Epidermal melanocyte (primary cell): ENCODE measurements at regions not wholly inside any gene's neighbourhood (a gene's known extent, or its start where the extent isn't known, plus 50 kb on each side); places are given as distances from the start of the nearest gene placed in this dataset.

Experiments used
- DNase-seq: peaks from one replicate; pipeline ENCODE4 v3.0.0; 2011; ENCODE audit warnings: low spot score; ENCODE audit not compliant: insufficient read length

GRCh38 chrX:21126661-21127060 is 247.6 kb upstream of the CNKSR2 start:
- no peak for DNase-seq

DNA sequence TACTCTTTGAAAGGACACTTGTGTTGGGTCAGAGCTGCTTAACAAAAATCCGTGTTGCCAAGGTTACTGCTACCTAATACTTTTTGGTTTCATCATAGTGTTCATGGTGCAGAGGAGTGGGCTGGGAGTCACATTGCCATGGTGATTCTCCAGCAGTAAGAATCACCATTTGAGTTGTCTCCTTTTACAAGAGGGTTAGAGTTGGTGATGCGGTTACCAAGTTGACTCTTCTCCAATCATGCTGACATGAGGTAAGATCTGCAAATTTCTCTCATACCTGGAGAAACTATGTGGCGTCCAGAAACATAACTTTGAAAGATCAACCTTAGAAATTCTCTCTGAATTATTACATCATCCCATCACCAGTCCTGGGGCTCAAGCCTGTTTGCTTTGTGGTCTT is 242.9 kb upstream of the CNKSR2 start:
- DNase-seq, result no peak

GRCh38 chrX:21131786-21132185 is 242.4 kb upstream of the CNKSR2 start:
- DNase-seq, result no peak

DNA sequence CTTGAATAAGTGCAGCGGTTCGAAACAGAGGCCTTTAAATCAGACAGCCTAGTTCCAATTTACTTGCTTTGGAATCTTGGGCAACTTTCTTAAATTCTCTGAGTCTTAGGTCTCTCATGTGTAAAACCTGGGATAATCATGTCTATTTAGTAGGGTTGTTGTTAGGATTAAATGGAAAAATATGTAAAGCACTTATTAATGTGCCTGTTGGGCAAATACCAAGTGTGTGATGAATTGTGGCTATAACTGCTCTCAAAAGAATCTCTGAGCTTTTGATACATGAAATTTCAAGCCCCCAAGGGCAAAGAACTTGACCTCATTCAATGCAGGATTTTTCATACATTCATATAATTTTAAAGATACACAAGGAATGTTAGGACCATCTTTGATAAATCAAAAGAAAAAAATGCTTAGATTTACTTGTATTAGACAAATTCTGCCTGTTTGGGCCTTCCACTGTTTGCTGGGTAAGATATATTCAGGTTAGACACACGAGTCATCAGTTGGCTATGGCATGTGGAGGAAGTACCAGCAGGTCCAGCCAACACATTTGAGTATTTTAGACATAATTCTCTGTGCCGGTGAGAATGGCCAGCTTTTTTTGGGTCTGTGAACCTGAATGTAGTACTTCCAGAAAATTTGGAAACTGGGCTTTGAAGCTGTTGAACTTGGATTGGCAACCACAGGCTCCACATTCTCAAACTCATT is 241.4 kb upstream of the CNKSR2 start:
- DNase-seq, result peak; percentile 18

DNA sequence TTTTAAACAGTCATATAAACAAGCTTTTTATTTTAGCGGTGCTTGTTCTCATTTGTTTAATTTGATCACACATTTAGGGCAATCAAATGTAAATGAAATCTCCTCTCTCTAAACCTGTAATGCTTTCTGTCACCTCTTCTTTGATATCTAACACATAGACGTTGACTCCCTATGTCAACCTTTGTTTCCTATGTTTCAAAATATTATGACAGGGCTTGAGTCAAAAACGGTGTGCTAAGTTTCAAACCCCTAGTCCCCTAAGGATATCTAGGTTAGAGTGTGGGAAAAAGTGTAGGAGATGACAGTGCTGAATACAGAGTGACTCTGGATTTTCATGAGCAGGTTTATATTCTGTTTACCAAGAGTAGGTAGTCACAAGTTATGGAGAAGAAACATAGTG is 224.0 kb upstream of the CNKSR2 start:
- DNase-seq, result no peak

GRCh38 chrX:21151051-21151450 is 223.2 kb upstream of the CNKSR2 start:
- no peak for DNase-seq

DNA sequence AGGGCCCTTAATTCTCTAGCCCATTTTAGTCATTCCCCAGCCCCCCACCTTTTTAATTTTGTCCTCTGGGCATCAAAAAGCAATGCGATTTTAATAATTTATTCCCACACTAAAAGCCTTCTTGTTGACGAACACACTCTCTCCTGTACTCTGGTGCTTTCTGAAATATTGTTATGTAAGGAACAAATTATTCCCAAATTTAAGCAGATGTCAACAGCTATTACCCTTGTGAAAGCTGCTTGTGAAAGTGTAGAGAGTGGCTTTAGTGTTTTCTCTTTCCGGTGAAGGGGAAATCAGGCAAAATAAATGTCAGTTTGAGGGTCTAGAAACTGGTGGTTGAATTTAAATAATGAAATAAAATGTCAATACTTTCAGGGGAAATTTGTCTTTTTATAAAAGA is 221.2 kb upstream of the CNKSR2 start:
- no peak for DNase-seq

DNA sequence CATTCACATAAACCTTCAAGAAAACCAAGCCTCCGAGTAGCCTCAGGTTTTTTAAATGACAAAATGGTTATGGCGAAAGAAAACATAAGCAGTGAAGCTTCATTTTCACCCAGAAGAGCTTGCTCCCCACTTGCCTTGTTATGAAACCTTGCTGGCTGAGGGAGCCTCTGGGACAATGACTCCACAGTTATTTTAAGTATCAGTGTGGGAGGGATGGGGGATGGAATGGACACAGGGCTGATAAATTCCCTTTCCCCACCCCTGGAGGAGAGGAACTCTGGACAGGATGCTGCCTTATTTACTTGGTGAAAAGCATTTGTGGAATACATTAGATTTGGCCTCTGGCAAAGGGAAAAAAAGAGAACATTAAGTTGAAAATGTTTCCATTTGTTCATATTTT is 220.7 kb upstream of the CNKSR2 start:
- DNase-seq, result no peak

DNA sequence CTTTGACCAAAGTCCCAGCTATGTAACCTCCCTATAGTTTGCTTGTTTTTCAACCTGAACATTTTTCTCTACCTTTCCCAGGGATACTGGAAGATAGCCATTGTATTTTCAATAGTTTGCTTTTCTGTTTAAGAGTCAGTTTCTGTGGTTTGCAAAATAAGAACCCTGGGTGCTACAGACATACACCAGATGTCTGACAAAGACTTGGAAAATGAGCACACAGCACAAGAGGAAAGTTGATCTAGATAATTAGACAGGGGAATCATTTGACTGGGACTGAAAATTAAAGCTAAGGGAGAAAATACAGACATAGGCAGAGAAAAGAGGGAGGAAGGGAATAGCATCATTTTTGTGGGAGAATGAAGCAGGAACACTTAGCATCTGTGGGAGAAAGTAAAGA is 218.3 kb upstream of the CNKSR2 start:
- no peak for DNase-seq

DNA sequence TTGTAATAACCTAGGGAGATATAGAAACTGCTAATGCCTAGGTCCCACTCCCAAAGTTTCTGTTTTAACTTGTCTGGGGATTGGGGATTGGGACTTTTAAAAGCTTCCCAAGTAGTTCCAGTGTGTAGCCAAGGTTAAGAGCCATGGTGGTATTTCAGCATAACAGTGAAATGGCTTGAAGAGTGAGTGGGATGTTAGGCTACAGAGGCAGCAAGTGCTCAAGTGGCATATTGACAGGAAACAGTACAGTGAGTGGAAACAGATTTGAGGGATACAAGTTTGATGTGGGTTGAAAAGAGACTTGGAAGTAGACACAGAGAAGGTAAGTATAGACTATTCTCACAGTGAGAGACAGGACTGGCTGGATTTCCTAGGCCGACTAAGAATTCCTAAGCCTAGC is 217.6 kb upstream of the CNKSR2 start:
- DNase-seq, result no peak

DNA sequence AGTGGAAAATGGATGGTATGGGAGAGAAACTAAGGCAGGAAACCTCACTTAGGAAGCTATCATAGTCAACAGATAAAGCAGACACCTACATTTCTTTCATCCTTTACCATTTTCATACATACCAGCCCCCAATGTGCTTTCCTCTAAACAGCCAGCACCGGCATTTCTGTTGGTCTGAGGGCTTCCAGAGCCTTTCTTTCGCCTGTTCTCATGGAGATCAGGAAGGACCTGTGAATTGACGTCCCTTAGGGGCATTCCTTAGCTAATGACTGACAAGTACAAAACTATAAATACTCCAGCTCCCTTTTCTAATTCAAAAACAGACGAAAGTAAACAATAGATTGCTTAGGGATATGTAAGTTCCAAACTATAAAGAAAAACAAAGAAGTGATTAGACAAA is 215.5 kb upstream of the CNKSR2 start:
- DNase-seq, result no peak

DNA sequence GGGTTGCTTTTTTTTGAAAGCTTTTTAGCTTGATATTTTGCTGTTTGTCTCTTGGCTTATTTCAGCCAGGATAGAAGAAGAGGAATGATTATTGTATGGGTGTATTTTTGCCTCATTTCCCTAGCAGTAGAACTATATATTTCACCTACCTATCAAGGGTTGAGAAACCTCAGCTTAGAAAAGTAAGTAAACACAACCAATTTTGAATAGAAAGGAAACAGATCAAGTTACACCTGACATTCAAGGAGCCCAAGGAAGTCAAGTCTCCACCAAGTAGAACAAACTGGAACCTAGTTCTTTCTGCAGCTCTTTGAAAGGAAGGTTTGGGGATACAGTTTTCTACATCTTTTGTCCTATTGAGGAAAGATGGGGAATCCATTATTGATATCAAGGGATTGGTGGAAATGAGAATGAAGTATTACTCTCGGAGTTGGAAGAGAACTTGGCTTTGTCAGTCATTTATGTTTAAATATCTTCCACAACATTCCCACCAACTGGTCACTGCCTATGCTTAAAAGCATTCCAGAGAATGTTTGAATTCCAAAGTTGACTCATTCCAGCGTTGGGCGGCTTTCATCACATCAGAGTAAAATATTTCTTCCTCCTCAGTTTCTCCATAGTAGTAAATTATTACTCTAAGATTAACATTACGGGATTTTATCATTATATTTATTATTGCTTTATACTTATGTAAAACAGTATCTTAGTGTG is 207.8 kb upstream of the CNKSR2 start:
- DNase-seq, result no peak

DNA sequence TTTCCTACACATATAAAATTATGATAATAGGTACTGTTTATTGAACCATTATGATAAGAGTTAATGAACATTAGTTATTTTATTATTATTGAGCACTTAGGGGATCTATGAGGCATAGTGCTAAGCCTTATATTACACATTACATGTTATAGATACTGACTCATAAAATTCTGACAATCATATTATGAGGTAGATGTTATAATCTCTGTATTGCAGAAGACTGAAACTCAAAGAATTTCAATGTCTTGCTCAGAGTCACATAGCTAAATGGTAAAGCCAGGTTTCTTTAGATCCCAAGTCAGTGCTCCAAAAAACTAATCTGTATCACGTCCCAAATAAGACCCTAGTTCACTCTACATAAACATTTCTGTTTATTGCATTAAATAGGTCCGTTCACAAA is 207.2 kb upstream of the CNKSR2 start:
- no peak for DNase-seq

DNA sequence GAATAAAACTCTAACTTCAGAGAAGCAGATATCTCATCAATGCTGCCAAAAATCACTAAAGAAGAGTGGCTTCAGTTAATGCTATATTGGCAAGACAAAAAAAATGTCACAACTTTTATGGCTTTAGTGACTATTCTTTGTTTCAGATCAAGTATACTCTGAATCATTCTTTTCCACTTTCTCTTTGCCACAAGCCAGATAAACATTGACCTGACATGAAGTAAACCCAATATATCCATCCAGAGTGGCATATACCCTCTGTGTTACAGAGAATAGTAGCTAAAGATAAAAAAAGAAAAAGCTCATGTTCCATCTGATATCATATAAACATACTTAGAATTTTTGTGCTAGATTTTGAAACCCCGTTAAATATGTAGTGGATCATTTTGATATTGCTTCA is 206.7 kb upstream of the CNKSR2 start:
- DNase-seq, result no peak

DNA sequence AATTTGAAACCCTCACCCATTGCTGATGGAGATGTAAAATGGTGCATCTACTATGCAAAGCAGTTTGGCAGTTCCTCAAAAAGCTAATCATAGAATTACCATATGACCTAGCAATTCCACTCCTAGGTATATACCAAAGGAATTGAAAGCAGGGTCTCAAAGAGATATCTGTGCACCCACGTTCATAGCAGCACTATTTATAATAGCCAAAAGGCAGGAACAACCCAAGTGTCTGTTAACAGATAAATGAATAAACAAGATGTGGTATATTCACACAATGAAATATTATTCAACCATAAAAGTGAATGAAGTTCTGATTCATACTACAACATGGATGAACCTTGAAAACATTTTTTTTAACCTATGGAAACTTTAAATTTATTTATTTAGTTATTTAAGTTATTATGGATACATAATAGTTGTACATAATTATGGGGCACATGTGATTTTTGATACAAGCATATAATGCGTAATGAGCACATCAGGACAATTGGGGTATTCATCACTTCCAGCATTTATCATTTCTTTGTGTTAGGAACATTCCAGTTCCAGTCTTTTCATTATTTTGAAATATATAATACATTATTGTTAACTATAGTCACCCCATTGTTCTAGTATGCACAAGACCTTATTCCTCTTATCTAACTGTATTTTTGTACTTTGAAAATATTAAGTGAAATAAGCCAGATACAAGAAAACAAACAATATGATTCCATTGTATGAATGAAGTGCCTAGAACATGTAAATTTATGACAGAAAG is 205.6 kb upstream of the CNKSR2 start:
- DNase-seq, result no peak

DNA sequence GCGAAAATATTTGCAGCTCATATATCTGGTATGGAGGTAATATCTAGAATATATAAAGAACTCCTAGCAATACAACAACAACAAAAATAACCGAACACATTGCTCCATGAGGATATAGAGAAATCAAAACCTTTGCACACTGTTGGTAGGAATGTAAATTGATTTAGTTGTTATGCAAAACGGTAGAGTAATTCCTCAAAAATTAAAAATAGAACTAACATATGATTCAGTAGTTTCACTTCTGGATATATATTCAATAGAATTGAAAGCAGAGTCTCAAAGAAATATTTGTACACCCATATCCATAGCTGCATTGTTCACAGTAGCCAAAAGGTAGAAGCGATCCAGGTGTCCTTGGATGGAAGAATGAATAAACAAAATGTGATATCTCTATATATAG is 203.0 kb upstream of the CNKSR2 start:
- DNase-seq, result no peak

DNA sequence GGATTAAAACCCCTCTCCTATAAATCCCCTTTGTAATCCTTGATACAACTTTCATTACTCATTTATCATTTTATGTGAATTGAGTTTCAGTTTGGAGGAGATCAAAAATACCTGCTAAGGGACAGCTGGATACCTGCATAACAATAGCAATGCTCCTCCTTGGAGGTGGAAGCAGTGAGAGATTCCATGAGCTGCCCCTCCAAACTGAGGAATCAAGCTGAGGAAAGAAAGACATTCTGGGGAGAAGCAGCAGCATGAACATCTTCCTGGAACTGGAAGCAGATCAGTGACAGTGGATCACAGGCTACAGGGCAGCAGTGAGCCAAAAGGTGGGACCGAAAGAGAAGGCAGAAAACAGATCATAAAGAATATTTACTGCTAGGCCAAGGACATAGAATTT is 199.8 kb upstream of the CNKSR2 start:
- no peak for DNase-seq

- DNase-seq, result no peak
Measured at GRCh38 chrX:21176921-21177571, 197.2 kb upstream of the CNKSR2 start.

GRCh38 chrX:21181232-21181853 is 192.9 kb upstream of the CNKSR2 start:
- no peak for DNase-seq

DNA sequence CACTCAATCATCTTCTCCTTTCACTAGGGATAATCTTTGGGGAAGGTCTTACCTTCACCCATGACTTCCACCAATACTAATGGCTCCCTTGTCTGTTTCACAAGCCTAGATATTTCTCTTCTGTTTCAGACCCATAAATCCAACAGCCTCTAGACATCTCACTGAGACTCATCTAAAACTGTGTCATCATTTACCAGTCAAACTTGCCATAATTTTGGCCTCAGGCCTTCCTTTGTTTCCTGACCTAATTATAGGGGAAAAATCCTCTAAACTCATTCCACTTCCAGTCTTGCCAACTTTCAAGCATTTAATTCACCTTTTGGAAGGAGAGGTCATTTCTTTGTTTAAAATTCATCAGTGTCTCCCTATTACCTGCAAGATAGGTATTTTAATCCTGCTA is 181.0 kb upstream of the CNKSR2 start:
- no peak for DNase-seq

DNA sequence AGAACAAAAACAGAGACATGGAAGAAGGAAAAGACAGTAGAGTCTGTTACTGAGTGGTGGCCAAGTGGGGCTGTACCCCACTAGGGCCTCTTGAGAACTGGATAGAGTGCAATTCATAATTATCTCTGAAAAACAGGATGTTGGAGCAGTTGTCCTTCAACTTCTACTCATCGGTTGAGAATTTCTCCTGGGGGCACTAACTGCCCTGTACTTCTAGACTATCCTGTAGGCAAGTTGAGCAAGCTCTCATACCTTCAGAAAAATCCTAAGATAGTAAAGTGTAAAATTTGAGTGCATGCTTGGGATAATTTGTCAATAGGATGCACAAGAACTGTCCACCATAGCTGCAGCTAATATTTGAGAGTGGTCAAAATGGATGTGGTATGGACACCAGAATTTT is 179.7 kb upstream of the CNKSR2 start:
- DNase-seq, result no peak

- no peak for DNase-seq
Measured at GRCh38 chrX:21207080-21207479, 167.1 kb upstream of the CNKSR2 start.
